OCI-LY1 (cell line): ENCODE measurements at regions not wholly inside any gene's neighbourhood (a gene's known extent, or its start where the extent isn't known, plus 50 kb on each side); places are given as distances from the start of the nearest gene placed in this dataset.

ENCODE experiments used
- H2AFZ ChIP-seq: fragments of 200-600 bp; sonication (generic), shearing (Covaris generic); 2 replicates; pipeline ENCODE4 v1.6.0; 2014; ENCODE audit warnings: antibody characterized with exemption, mild to moderate bottlenecking, low read length
- H3F3A ChIP-seq: fragments of 200-600 bp; sonication (generic), shearing (Covaris generic); 2 replicates; pipeline ENCODE4 v1.6.0; 2014; ENCODE audit warnings: mild to moderate bottlenecking, antibody characterized with exemption, low read length, moderate library complexity; ENCODE audit not compliant: insufficient read depth
- H3K27ac ChIP-seq: fragments of 200-600 bp; sonication (generic); 2 replicates; pipeline ENCODE4 v1.5.1; 2014; ENCODE audit warnings: low read length, mixed run types, mild to moderate bottlenecking, low read depth; ENCODE audit not compliant: poor library complexity, severe bottlenecking
- H3K27me3 ChIP-seq: fragments of 200-600 bp; sonication (generic); 2 replicates; pipeline ENCODE4 v1.6.0; 2014; ENCODE audit warnings: antibody characterized with exemption, mild to moderate bottlenecking, low read length, moderate library complexity; ENCODE audit not compliant: insufficient read depth
- H3K36me3 ChIP-seq: fragments of 200-600 bp; sonication (generic); 2 replicates; pipeline ENCODE4 v1.6.1; 2014; ENCODE audit warnings: mild to moderate bottlenecking, antibody characterized with exemption, low read length, moderate library complexity, mixed read lengths; ENCODE audit not compliant: insufficient read depth
- H3K4me1 ChIP-seq: fragments of 200-600 bp; sonication (generic); 2 replicates; pipeline ENCODE4 v1.5.1; 2014; ENCODE audit warnings: mild to moderate bottlenecking, low read length, moderate library complexity; ENCODE audit not compliant: insufficient read depth, severe bottlenecking
- H3K4me2 ChIP-seq: fragments of 200-600 bp; sonication (generic), shearing (Covaris generic); 2 replicates; pipeline ENCODE4 v1.6.1; 2014; ENCODE audit warnings: low read length
- H3K4me3 ChIP-seq: fragments of 200-600 bp; sonication (generic); 2 replicates; pipeline ENCODE4 v1.5.1; 2014; ENCODE audit warnings: low read length, low read depth, mild to moderate bottlenecking, mixed read lengths; ENCODE audit not compliant: poor library complexity, severe bottlenecking
- H3K79me2 ChIP-seq: fragments of 200-600 bp; shearing (Covaris generic); 2 replicates; pipeline ENCODE4 v1.6.1; 2016; ENCODE audit warnings: mixed run types, low read length, mixed read lengths; ENCODE audit not compliant: insufficient read depth
- H3K9ac ChIP-seq: fragments of 200-600 bp; sonication (generic), shearing (Covaris generic); 2 replicates; pipeline ENCODE4 v1.6.1; 2014; ENCODE audit warnings: mild to moderate bottlenecking, low read length, mixed read lengths
- H3K9me2 ChIP-seq: fragments of 200-600 bp; sonication (generic), shearing (Covaris generic); 2 replicates; pipeline ENCODE4 v1.6.1; 2014; ENCODE audit warnings: low read depth, mild to moderate bottlenecking, low read length, mixed read lengths
- H3K9me3 ChIP-seq: fragments of 200-600 bp; shearing (Covaris generic); 2 replicates; pipeline ENCODE4 v1.6.1; 2014; ENCODE audit warnings: low read length, mixed read lengths
- H4K20me1 ChIP-seq: fragments of 200-600 bp; sonication (generic), shearing (Covaris generic); 2 replicates; pipeline ENCODE4 v1.6.0; 2016; ENCODE audit warnings: mild to moderate bottlenecking, low read length; ENCODE audit not compliant: insufficient read depth
- EZH2 ChIP-seq: fragments of 200-600 bp; sonication (generic), shearing (Covaris generic); IDR thresholded peaks from 2 replicates; pipeline ENCODE4 v1.8.0; 2017; ENCODE audit warnings: borderline replicate concordance, mixed run types, mild to moderate bottlenecking, antibody characterized with exemption, low read length, moderate library complexity, mixed read lengths
- TF ChIP-seq, protein P1 (sequence below): fragments of 200-600 bp; sonication (generic), shearing (Covaris generic); IDR thresholded peaks from 2 replicates; pipeline ENCODE4 v1.5.1; 2017; ENCODE audit warnings: mild to moderate bottlenecking, antibody characterized with exemption, low read length, moderate library complexity, mixed read lengths

- Histone ChIP-seq H3K27me3 (0 out of 2 replicates have a peak, but pooled peaks cover 4% of the 10 kb centered on the region), H3K9me3 (no peaks in the 10 kb centered on the region), H3K9me2 (no peaks in the 10 kb centered on the region), H3K79me2 (no peaks in the 10 kb centered on the region), H2AFZ (no peak overlapping the region), H3K9ac (no peak overlapping the region), H3K4me3 (no peak overlapping the region), H3K4me1 (no peaks in the 10 kb centered on the region), H4K20me1 (no peaks in the 10 kb centered on the region), H3K36me3 (no peaks in the 10 kb centered on the region), H3K27ac (no peak overlapping the region), H3K4me2 (no peak overlapping the region), H3F3A (no peaks in the 10 kb centered on the region)
- TF ChIP-seq, protein P1, sequence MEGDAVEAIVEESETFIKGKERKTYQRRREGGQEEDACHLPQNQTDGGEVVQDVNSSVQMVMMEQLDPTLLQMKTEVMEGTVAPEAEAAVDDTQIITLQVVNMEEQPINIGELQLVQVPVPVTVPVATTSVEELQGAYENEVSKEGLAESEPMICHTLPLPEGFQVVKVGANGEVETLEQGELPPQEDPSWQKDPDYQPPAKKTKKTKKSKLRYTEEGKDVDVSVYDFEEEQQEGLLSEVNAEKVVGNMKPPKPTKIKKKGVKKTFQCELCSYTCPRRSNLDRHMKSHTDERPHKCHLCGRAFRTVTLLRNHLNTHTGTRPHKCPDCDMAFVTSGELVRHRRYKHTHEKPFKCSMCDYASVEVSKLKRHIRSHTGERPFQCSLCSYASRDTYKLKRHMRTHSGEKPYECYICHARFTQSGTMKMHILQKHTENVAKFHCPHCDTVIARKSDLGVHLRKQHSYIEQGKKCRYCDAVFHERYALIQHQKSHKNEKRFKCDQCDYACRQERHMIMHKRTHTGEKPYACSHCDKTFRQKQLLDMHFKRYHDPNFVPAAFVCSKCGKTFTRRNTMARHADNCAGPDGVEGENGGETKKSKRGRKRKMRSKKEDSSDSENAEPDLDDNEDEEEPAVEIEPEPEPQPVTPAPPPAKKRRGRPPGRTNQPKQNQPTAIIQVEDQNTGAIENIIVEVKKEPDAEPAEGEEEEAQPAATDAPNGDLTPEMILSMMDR: no peak
- no peak for TF ChIP-seq EZH2
Observed at GRCh38 chr7:155980841-155981240, 168.6 kb upstream of the SHH start.

- H4K20me1 ChIP-seq: no peaks in the 10 kb centered on the region
- TF ChIP-seq, protein P1: no peak
- no peak for TF ChIP-seq EZH2
- no peaks in the 10 kb centered on the region for H3K9me3 ChIP-seq
- no peak overlapping the region for H3K27ac ChIP-seq
- H3K27me3 ChIP-seq: 0 out of 2 replicates have a peak, but pooled peaks cover 4% of the 10 kb centered on the region
- H3K4me2 ChIP-seq: no peak overlapping the region
- no peak overlapping the region for H2AFZ ChIP-seq
- no peak overlapping the region for H3K9ac ChIP-seq
- no peaks in the 10 kb centered on the region for H3K4me1 ChIP-seq
- H3K9me2 ChIP-seq: no peaks in the 10 kb centered on the region
- H3K79me2 ChIP-seq: no peaks in the 10 kb centered on the region
- no peaks in the 10 kb centered on the region for H3F3A ChIP-seq
- no peaks in the 10 kb centered on the region for H3K36me3 ChIP-seq
- H3K4me3 ChIP-seq: no peak overlapping the region
Observed at GRCh38 chr7:155979994-155980393, 167.7 kb upstream of the SHH start.

- no peak overlapping the region for H3K4me3 ChIP-seq
- H2AFZ ChIP-seq: no peak overlapping the region
- 0 out of 2 replicates have a peak, but pooled peaks cover 1% of the 10 kb centered on the region for H3K27me3 ChIP-seq
- no peak overlapping the region for H3K9ac ChIP-seq
- H3K4me2 ChIP-seq: no peak overlapping the region
- no peaks in the 10 kb centered on the region for H3F3A ChIP-seq
- no peaks in the 10 kb centered on the region for H3K4me1 ChIP-seq
- TF ChIP-seq, protein P1: no peak
- no peak for TF ChIP-seq EZH2
- H3K9me2 ChIP-seq: no peaks in the 10 kb centered on the region
- no peaks in the 10 kb centered on the region for H3K36me3 ChIP-seq
- no peaks in the 10 kb centered on the region for H3K79me2 ChIP-seq
- no peaks in the 10 kb centered on the region for H3K9me3 ChIP-seq
- no peak overlapping the region for H3K27ac ChIP-seq
- no peaks in the 10 kb centered on the region for H4K20me1 ChIP-seq
Observed at GRCh38 chr7:155979566-155979965, 167.3 kb upstream of the SHH start.
